AG09319 (cell line): ENCODE measurements at regions not wholly inside any gene's neighbourhood (a gene's known extent, or its start where the extent isn't known, plus 50 kb on each side); places are given as distances from the start of the nearest gene placed in this dataset.

Experiments
- DNase-seq: peaks from one replicate; pipeline ENCODE4 v3.0.0-alpha.2; 2010; ENCODE audit warnings: low read depth; ENCODE audit errors: extremely low read depth
- CTCF ChIP-seq: IDR thresholded peaks from 2 replicates; pipeline ENCODE4 v1.5.1; 2011; ENCODE audit warnings: low read depth, mild to moderate bottlenecking, inconsistent platforms, low read length, moderate library complexity

GRCh38 chr7:119888251-119888650, 384.7 kb upstream of the KCND2 start:
- no peak for DNase-seq
- no peak for TF ChIP-seq CTCF

GRCh38 chr7:119890631-119891030, 382.3 kb upstream of the KCND2 start:
- no peak for TF ChIP-seq CTCF
- no peak for DNase-seq

- no peak for DNase-seq
- no peak for TF ChIP-seq CTCF
Measured at GRCh38 chr7:119895320-119895719, 377.7 kb upstream of the KCND2 start.

- no peak for DNase-seq
- no peak for TF ChIP-seq CTCF
Measured at GRCh38 chr7:119896386-119896785, 376.6 kb upstream of the KCND2 start.

GRCh38 chr7:119900996-119901672, 371.8 kb upstream of the KCND2 start:
- TF ChIP-seq CTCF = no peak
- no peak for DNase-seq

- TF ChIP-seq CTCF = no peak
- DNase-seq = no peak
Measured at GRCh38 chr7:119903085-119903484, 369.9 kb upstream of the KCND2 start.

- DNase-seq = no peak
- no peak for TF ChIP-seq CTCF
Measured at GRCh38 chr7:119905495-119905894, 367.5 kb upstream of the KCND2 start.
